HepG2 (cell line): ENCODE measurements at regions not wholly inside any gene's neighbourhood (a gene's known extent, or its start where the extent isn't known, plus 50 kb on each side); places are given as distances from the start of the nearest gene placed in this dataset.
"Not testable (repeated sequence)": the region's sequence is repeated elsewhere in the genome, so short reads cannot be mapped to it uniquely, and the experiment has no call there.

Experiments used
- ATAC-seq: fragments of 200-7000 bp; cut with Tn5 transposase; 3 replicates; pipeline ENCODE4 v1.9.1; 2020; ENCODE audit warnings: mild to moderate bottlenecking, moderate library complexity
- BruUV-seq: library from RNA; stranded (reverse); fragments of 400-500 nt; replicated peaks from 2 replicates; lab custom pipeline; 2021; lab: Mats Ljungman, UMichigan
- CTCF ChIA-PET: fragments of 300-600 bp; formaldehyde crosslinking; extraction: SDS; loops from one replicate; lab custom pipeline; 2021; ENCODE audit warnings: low total read pairs, inconsistent platforms, low intra/inter-chr PET ratio; lab: Yijun Ruan, JAX
- POLR2A ChIA-PET: fragments of 350-600 bp; sonication (Branson Sonifier 250); formaldehyde crosslinking; loops from one replicate; lab custom pipeline; 2020; ENCODE audit warnings: antibody characterized with exemption, inconsistent platforms; lab: Yijun Ruan, JAX
- DNase-seq: peaks from one replicate; pipeline ENCODE4 v3.0.0-alpha.2; 2015; ENCODE audit warnings: low spot score
- FAIRE-seq: peaks from 3 replicates; lab custom pipeline; 2011; peaks lifted over from hg19 to GRCh38; lab: Jason Lieb, UNC
- H2AFZ ChIP-seq: one replicate; pipeline ENCODE4 v1.6.1; 2011; ENCODE audit warnings: low read length, inconsistent platforms
- H3K27ac ChIP-seq: fragments of 300-600 bp; 3 replicates; pipeline ENCODE4 v1.8.0; 2011; ENCODE audit warnings: mixed run types, mild to moderate bottlenecking, mixed read lengths, low read length, inconsistent platforms; ENCODE audit not compliant: insufficient read depth; ENCODE audit errors: extremely low read length
- H3K27me3 ChIP-seq, 2 experiments: fragments of 200-600 bp in 1 of 2; 2 replicates in 1 of 2; 3 replicates in 1 of 2; pipeline versions ENCODE4 v1.6.0 to v1.8.0; 2011; ENCODE audit warnings: low read length in 2 of 2, mild to moderate bottlenecking in 2 of 2, moderate library complexity in 2 of 2, inconsistent platforms in 1 of 2; ENCODE audit not compliant: insufficient read depth in 2 of 2, control insufficient read depth in 1 of 2
- H3K36me3 ChIP-seq, 2 experiments: fragments of 200-600 bp in 1 of 2; replicated peaks in 1 of 2; 2 replicates in 1 of 2; 3 replicates in 1 of 2; pipeline versions ENCODE4 v1.5.1 to v1.8.0; 2011; ENCODE audit warnings: low read length in 2 of 2, inconsistent platforms in 1 of 2; ENCODE audit not compliant: insufficient read depth in 2 of 2, control insufficient read depth in 1 of 2
- H3K4me1 ChIP-seq: 2 replicates; pipeline ENCODE4 v1.5.1; 2012; ENCODE audit warnings: low read length, inconsistent platforms; ENCODE audit not compliant: insufficient read depth
- H3K4me2 ChIP-seq: 2 replicates; pipeline ENCODE4 v1.6.0; 2011; ENCODE audit warnings: low read depth, low read length, inconsistent platforms
- H3K4me3 ChIP-seq, 3 experiments: fragments of 200-600 bp in 1 of 3; sonication (generic), shearing (Covaris generic) in 1 of 3; replicated peaks in 1 of 3; 2 replicates each; pipeline ENCODE4 v1.5.1; 2011 to 2016; ENCODE audit warnings: low read length in 3 of 3, inconsistent platforms in 2 of 3, low read depth in 2 of 3, mild to moderate bottlenecking in 2 of 3, control low read depth in 1 of 3, mixed read lengths in 1 of 3; ENCODE audit not compliant: insufficient read depth in 1 of 3
- H3K79me2 ChIP-seq: one replicate; pipeline ENCODE4 v1.6.1; 2011; ENCODE audit warnings: low read length, inconsistent platforms; ENCODE audit not compliant: insufficient read depth
- H3K9ac ChIP-seq: 2 replicates; pipeline ENCODE4 v1.6.0; 2011; ENCODE audit warnings: mild to moderate bottlenecking, low read depth, low read length, inconsistent platforms; ENCODE audit not compliant: insufficient read depth
- H3K9me3 ChIP-seq: 2 replicates; pipeline ENCODE4 v1.5.1; 2012; ENCODE audit warnings: mild to moderate bottlenecking, low read length
- H4K20me1 ChIP-seq: 2 replicates; pipeline ENCODE4 v1.6.0; 2011; ENCODE audit warnings: inconsistent platforms, mild to moderate bottlenecking, low read length, moderate library complexity; ENCODE audit not compliant: insufficient read depth
- AHR ChIP-seq: IDR thresholded peaks from 2 replicates; pipeline ENCODE4 v1.6.1; 2018; ENCODE audit warnings: missing genetic modification reagents, missing compliant biosample characterization
- HES4 ChIP-seq: sonication (generic); formaldehyde crosslinking; IDR thresholded peaks from 2 replicates; pipeline ENCODE4 v1.9.0; 2021; ENCODE audit warnings: mild to moderate bottlenecking, missing genetic modification reagents, borderline replicate concordance
- PAXIP1 ChIP-seq: sonication (generic); formaldehyde crosslinking; conservative IDR thresholded peaks from 2 replicates; pipeline ENCODE4 v1.4.0; 2020; ENCODE audit warnings: mild to moderate bottlenecking, missing genetic modification reagents, moderate library complexity
- PHB2 ChIP-seq: fragments of 450-650 bp; IDR thresholded peaks from 2 replicates; pipeline ENCODE4 v1.6.1; 2018; ENCODE audit not compliant: partially characterized antibody
- RELA ChIP-seq: sonication (generic); formaldehyde crosslinking; IDR thresholded peaks from 2 replicates; pipeline ENCODE4 v1.4.0; 2020; ENCODE audit warnings: missing genetic modification reagents
- ZGPAT ChIP-seq: IDR thresholded peaks from 2 replicates; pipeline ENCODE4 v1.6.1; 2016; ENCODE audit warnings: mild to moderate bottlenecking
- ZNF414 ChIP-seq: sonication (generic); formaldehyde crosslinking; IDR thresholded peaks from 2 replicates; pipeline ENCODE4 v1.5.0; 2020; ENCODE audit warnings: missing genetic modification reagents
- ZNF563 ChIP-seq: sonication (generic); formaldehyde crosslinking; IDR thresholded peaks from 2 replicates; pipeline ENCODE4 v1.8.0; 2022; ENCODE audit warnings: mild to moderate bottlenecking, moderate library complexity, missing genetic modification reagents
- ZSCAN22 ChIP-seq: sonication (generic); formaldehyde crosslinking; IDR thresholded peaks from 2 replicates; pipeline ENCODE4 v1.4.0; 2020; ENCODE audit warnings: mild to moderate bottlenecking, missing genetic modification reagents
- WGBS: methylation state at CpG from one replicate; pipeline ENCODE4 v1.1.6; 2017; ENCODE audit warnings: low lambda C conversion rate; 5-methylcytosine and 5-hydroxymethylcytosine counted together
- in situ Hi-C: cut with HindIII; loops from 2 replicates; pipeline ENCODE4 v1.10.0; 2017; ENCODE audit warnings: low pct_unique_long_range_greater_than_20kb; ENCODE audit not compliant: extremely low pct_ligation_motif_present
- intact Hi-C: fragments of 100-400 bp; cut with micrococcal nuclease; formaldehyde crosslinking; loops from one replicate; pipeline ENCODE4 v1.10.0; 2022; ENCODE audit not compliant: unreplicated experiment
- TF ChIP-seq, protein P1 (sequence below): fragments of 450-650 bp; IDR thresholded peaks from 2 replicates; pipeline ENCODE4 v1.6.1; 2017
- TF ChIP-seq, protein P2 (sequence below): sonication (generic); formaldehyde crosslinking; IDR thresholded peaks from 2 replicates; pipeline ENCODE4 v1.5.1; 2020; ENCODE audit warnings: mild to moderate bottlenecking, missing genetic modification reagents, borderline replicate concordance

DNA sequence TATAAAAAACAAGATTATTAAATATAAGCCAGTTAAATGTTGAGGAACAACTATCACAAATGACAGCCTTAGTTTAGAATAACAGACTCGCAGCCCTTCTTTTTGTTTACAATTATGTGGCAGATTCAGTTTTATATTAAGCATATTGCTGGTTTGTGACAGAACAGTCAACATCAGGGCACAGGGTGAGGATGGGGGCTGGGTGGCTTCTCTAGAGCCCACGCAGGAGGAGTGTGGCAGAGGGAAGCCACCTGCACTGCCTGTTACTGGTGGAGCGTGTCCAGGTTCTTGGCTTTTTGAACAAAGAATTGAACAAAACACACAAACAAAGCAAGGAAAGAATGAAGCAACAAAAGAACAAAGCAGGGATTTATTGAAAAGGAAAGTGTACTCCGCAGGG is 1415.2 kb downstream of the KHDRBS2 start:
- H4K20me1 ChIP-seq, POLR2A ChIA-PET, H3K79me2 ChIP-seq, H3K9ac ChIP-seq, ATAC-seq, H3K4me3 ChIP-seq, H2AFZ ChIP-seq, H3K36me3 ChIP-seq, H3K27ac ChIP-seq, CTCF ChIA-PET, FAIRE-seq, intact Hi-C loops, DNase-seq, H3K4me1 ChIP-seq, BruUV-seq, H3K4me2 ChIP-seq, in situ Hi-C loops, H3K27me3 ChIP-seq: not testable (repeated sequence)
- WGBS, result 30% methylated on average over 4 of the region's 4 CpGs
- peaks cover 88% of the 10 kb centered on the region for H3K9me3 ChIP-seq

- POLR2A ChIA-PET, result no interaction called here
- no peak for TF ChIP-seq HES4
- TF ChIP-seq ZGPAT (CRISPR knock-in tag), result no peak
- TF ChIP-seq ZSCAN22, result no peak
- TF ChIP-seq PAXIP1 (CRISPR knock-in tag), result no peak
- no peak for TF ChIP-seq ZNF414 (CRISPR knock-in tag)
- TF ChIP-seq AHR (CRISPR knock-in tag), result no peak
- TF ChIP-seq, protein P1, sequence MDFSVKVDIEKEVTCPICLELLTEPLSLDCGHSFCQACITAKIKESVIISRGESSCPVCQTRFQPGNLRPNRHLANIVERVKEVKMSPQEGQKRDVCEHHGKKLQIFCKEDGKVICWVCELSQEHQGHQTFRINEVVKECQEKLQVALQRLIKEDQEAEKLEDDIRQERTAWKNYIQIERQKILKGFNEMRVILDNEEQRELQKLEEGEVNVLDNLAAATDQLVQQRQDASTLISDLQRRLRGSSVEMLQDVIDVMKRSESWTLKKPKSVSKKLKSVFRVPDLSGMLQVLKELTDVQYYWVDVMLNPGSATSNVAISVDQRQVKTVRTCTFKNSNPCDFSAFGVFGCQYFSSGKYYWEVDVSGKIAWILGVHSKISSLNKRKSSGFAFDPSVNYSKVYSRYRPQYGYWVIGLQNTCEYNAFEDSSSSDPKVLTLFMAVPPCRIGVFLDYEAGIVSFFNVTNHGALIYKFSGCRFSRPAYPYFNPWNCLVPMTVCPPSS, result no peak
- no peak for TF ChIP-seq ZNF563 (CRISPR knock-in tag)
- no peak for TF ChIP-seq RELA (CRISPR knock-in tag)
- TF ChIP-seq PHB2, result no peak
- TF ChIP-seq, protein P2, sequence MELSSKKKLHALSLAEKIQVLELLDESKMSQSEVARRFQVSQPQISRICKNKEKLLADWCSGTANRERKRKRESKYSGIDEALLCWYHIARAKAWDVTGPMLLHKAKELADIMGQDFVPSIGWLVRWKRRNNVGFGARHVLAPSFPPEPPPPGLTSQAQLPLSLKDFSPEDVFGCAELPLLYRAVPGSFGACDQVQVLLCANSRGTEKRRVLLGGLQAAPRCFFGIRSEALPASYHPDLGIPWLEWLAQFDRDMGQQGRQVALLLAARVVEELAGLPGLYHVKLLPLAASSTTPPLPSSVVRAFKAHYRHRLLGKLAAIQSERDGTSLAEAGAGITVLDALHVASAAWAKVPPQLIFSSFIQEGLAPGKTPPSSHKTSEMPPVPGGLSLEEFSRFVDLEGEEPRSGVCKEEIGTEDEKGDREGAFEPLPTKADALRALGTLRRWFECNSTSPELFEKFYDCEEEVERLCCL (CRISPR knock-in tag), result no peak
Measured at GRCh38 chr6:60867548-60867947, 1418.5 kb downstream of the KHDRBS2 start.

More at GRCh38 chr6:60867548-60867947, 1418.5 kb downstream of the KHDRBS2 start:
- Histone ChIP-seq H4K20me1 (no peaks in the 10 kb centered on the region), H3K79me2 (no peaks in the 10 kb centered on the region), H3K4me2 (no peak overlapping the region), H3K9me3 (peaks cover 78% of the 10 kb centered on the region), H3K36me3 (no peaks in the 10 kb centered on the region), H2AFZ (no peak overlapping the region), H3K4me3 (no peak overlapping the region), H3K27me3 (no peaks in the 10 kb centered on the region), H3K4me1 (no peaks in the 10 kb centered on the region), H3K9ac (no peak overlapping the region), H3K27ac (no peak overlapping the region)
- DNase-seq (no peak), FAIRE-seq (no peak), ATAC-seq (no peak)
- in situ Hi-C loops, result no loop called here
- no TSS peak for BruUV-seq
- intact Hi-C loops, result no loop called here
- CTCF ChIA-PET, result no interaction called here
